Ishikawa (cell line): ENCODE measurements at regions not wholly inside any gene's neighbourhood (a gene's known extent, or its start where the extent isn't known, plus 50 kb on each side); places are given as distances from the start of the nearest gene placed in this dataset.

Experiments
- CEBPB ChIP-seq: IDR thresholded peaks from 2 replicates; pipeline ENCODE4 v1.6.1; 2012
- CREB1 ChIP-seq: IDR thresholded peaks from 2 replicates; pipeline ENCODE4 v1.6.1; 2012; ENCODE audit warnings: low read depth
- EGR1 ChIP-seq: IDR thresholded peaks from 2 replicates; pipeline ENCODE4 v1.6.1; 2012
- EP300 ChIP-seq: IDR thresholded peaks from 2 replicates; pipeline ENCODE4 v1.6.1; 2012; ENCODE audit warnings: borderline replicate concordance
- FOXM1 ChIP-seq: IDR thresholded peaks from 2 replicates; pipeline ENCODE4 v1.6.1; 2012; ENCODE audit warnings: low read depth, borderline replicate concordance
- RAD21 ChIP-seq: IDR thresholded peaks from 2 replicates; pipeline ENCODE4 v1.6.1; 2012; ENCODE audit warnings: low read depth
- TAF1 ChIP-seq: IDR thresholded peaks from 2 replicates; pipeline ENCODE4 v1.6.1; 2012; ENCODE audit warnings: low read depth, mild to moderate bottlenecking
- TCF12 ChIP-seq: IDR thresholded peaks from 2 replicates; pipeline ENCODE4 v1.6.1; 2012; ENCODE audit warnings: low read depth
- TEAD4 ChIP-seq: IDR thresholded peaks from 2 replicates; pipeline ENCODE4 v1.6.1; 2012
- YY1 ChIP-seq: IDR thresholded peaks from 2 replicates; pipeline ENCODE4 v1.6.1; 2012; ENCODE audit warnings: low read depth
- ZBTB7A ChIP-seq: IDR thresholded peaks from 2 replicates; pipeline ENCODE4 v1.6.1; 2012; ENCODE audit warnings: low read depth
- TF ChIP-seq, protein P1 (sequence below): IDR thresholded peaks from 2 replicates; pipeline ENCODE4 v1.6.1; 2012
- TF ChIP-seq, protein P2 (sequence below): IDR thresholded peaks from 2 replicates; pipeline ENCODE4 v1.6.1; 2012
- TF ChIP-seq, protein P3 (sequence below): IDR thresholded peaks from 2 replicates; pipeline ENCODE4 v1.6.1; 2012; ENCODE audit warnings: low read depth, mild to moderate bottlenecking

DNA sequence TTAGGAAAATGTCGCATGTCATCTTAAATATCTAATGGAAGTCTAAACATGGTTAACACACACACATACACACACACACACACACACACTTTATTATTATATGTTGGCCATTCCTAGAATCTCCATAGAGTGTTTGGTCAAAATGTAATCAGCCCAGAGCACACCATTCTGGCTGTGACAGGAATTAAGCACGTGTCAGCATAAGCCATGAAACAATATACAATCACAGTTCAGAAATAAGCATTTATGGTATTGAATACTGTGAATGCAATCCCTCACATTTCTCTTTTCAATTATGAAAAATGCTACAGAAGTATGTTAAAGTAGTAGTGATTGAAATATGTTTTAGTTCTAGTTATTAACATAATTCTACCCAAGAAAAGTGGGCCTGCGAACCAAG lies 611.6 kb downstream of the PRELID2 start:
- TF ChIP-seq EGR1 (no peak), TEAD4 (no peak), FOXM1 (no peak), YY1 (no peak), ZBTB7A (no peak), TAF1 (no peak), EP300 (no peak), CREB1 (no peak), TCF12 (no peak), RAD21 (no peak), CEBPB (no peak)
- TF ChIP-seq, protein P1, sequence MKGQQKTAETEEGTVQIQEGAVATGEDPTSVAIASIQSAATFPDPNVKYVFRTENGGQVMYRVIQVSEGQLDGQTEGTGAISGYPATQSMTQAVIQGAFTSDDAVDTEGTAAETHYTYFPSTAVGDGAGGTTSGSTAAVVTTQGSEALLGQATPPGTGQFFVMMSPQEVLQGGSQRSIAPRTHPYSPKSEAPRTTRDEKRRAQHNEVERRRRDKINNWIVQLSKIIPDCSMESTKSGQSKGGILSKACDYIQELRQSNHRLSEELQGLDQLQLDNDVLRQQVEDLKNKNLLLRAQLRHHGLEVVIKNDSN = no peak
- TF ChIP-seq, protein P2, sequence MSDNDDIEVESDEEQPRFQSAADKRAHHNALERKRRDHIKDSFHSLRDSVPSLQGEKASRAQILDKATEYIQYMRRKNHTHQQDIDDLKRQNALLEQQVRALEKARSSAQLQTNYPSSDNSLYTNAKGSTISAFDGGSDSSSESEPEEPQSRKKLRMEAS = no peak
- TF ChIP-seq, protein P3, sequence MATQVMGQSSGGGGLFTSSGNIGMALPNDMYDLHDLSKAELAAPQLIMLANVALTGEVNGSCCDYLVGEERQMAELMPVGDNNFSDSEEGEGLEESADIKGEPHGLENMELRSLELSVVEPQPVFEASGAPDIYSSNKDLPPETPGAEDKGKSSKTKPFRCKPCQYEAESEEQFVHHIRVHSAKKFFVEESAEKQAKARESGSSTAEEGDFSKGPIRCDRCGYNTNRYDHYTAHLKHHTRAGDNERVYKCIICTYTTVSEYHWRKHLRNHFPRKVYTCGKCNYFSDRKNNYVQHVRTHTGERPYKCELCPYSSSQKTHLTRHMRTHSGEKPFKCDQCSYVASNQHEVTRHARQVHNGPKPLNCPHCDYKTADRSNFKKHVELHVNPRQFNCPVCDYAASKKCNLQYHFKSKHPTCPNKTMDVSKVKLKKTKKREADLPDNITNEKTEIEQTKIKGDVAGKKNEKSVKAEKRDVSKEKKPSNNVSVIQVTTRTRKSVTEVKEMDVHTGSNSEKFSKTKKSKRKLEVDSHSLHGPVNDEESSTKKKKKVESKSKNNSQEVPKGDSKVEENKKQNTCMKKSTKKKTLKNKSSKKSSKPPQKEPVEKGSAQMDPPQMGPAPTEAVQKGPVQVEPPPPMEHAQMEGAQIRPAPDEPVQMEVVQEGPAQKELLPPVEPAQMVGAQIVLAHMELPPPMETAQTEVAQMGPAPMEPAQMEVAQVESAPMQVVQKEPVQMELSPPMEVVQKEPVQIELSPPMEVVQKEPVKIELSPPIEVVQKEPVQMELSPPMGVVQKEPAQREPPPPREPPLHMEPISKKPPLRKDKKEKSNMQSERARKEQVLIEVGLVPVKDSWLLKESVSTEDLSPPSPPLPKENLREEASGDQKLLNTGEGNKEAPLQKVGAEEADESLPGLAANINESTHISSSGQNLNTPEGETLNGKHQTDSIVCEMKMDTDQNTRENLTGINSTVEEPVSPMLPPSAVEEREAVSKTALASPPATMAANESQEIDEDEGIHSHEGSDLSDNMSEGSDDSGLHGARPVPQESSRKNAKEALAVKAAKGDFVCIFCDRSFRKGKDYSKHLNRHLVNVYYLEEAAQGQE = no peak
